Right ventricle myocardium inferior (tissue), 1 donor: ENCODE measurements at regions not wholly inside any gene's neighbourhood (a gene's known extent, or its start where the extent isn't known, plus 50 kb on each side); places are given as distances from the start of the nearest gene placed in this dataset.

Source experiments
- ATAC-seq: fragments of 200-7000 bp; cut with Tn5 transposase; one replicate; pipeline ENCODE4 v1.9.1; 2020; ENCODE audit warnings: mild to moderate bottlenecking, moderate library complexity
- DNase-seq: peaks from one replicate; pipeline ENCODE4 v3.0.0; 2021; ENCODE audit errors: missing footprints
- intact Hi-C: fragments of 100-400 bp; cut with DNase I; formaldehyde crosslinking; loops from one replicate; pipeline ENCODE4 v1.11.0; 2022
- donor health status: DM: no; HTN: yes; CAD: no; lungs with severe emphysema.

GRCh38 chr17:77396610-77397009 is 255.8 kb downstream of the SEC14L1 start:
- intact Hi-C loops = no loop called here
- ATAC-seq (no peak), DNase-seq (peak; percentile 25)

GRCh38 chr17:77398274-77398673 is 257.5 kb downstream of the SEC14L1 start:
- ATAC-seq (no peak), DNase-seq (peak; percentile 51)
- intact Hi-C loops = no loop called here

DNA sequence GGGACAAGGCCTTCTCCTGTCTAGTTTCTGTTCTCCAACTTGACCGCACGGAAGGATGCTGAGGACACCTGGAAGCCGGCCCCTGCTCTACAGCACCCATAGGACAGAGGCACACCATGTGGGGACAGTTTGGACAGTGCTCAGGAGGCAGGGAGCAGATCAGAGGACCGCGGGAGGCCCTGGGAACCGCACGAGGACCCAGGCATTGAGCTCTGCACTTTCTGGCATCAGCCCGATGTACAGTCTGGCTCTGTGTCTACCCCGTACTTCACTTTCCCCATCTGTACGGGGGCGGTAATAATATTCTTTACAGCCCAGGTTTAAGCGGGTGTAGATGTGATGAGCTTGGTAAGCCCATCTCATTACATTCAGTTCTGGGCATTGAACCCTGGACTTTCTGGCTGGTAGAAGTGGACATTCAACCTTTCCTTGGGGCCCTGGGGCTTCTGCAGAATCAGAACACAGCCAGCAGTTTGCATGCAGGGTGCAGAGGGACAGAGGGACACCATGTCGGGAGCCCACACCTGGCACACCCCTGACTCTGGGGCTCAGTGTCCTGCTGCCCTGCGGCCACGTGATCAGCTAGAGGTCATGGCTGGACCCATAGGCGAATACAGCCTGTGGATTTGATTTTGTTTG is 258.7 kb downstream of the SEC14L1 start:
- DNase-seq (peak; percentile 14), ATAC-seq (no peak)

DNA sequence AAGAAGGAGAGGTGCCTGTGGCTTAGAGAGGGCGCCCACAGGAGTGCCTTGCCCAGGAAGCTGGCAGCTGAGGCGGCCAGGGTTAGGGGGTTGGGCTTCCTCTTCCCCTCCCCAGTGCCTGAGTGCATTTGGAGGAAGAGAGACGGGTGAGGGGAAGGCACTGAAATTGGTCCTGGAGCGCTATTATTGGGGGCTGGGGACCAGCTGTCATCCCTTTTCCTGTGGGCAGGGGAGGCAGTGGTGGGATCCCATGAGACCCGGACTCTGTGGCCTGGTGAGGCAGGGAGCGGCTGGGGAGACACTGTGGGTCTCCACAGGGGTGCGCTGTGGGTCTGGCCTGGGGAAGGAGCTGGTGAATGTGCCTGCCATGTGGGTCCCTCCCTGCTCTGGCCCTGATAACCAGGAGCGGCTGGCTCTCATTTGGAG is 259.7 kb downstream of the SEC14L1 start:
- intact Hi-C loops = no loop called here
- peak; percentile 81 for DNase-seq
- peak; percentile 59 for ATAC-seq

More for the DNA sequence above, 258.7 kb downstream of the SEC14L1 start:
- intact Hi-C loops = no loop called here

DNA sequence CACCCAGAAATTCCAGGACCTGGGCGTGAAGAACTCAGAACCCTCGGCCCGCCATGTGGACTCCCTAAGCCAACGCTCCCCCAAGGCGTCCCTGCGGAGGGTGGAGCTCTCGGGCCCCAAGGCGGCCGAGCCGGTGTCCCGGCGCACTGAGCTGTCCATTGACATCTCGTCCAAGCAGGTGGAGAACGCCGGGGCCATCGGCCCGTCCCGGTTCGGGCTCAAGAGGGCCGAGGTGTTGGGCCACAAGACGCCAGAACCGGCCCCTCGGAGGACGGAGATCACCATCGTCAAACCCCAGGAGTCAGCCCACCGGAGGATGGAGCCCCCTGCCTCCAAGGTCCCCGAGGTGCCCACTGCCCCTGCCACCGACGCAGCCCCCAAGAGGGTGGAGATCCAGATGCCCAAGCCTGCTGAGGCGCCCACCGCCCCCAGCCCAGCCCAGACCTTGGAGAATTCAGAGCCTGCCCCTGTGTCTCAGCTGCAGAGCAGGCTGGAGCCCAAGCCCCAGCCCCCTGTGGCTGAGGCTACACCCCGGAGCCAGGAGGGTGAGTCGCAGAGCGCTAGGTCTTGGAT is 261.5 kb downstream of the SEC14L1 start:
- DNase-seq (peak; percentile 64), ATAC-seq (no peak)
- intact Hi-C loops = no loop called here

GRCh38 chr17:77403854-77404253 is 263.1 kb downstream of the SEC14L1 start:
- intact Hi-C loops = no loop called here
- DNase-seq = peak; percentile 26
- no peak for ATAC-seq

DNA sequence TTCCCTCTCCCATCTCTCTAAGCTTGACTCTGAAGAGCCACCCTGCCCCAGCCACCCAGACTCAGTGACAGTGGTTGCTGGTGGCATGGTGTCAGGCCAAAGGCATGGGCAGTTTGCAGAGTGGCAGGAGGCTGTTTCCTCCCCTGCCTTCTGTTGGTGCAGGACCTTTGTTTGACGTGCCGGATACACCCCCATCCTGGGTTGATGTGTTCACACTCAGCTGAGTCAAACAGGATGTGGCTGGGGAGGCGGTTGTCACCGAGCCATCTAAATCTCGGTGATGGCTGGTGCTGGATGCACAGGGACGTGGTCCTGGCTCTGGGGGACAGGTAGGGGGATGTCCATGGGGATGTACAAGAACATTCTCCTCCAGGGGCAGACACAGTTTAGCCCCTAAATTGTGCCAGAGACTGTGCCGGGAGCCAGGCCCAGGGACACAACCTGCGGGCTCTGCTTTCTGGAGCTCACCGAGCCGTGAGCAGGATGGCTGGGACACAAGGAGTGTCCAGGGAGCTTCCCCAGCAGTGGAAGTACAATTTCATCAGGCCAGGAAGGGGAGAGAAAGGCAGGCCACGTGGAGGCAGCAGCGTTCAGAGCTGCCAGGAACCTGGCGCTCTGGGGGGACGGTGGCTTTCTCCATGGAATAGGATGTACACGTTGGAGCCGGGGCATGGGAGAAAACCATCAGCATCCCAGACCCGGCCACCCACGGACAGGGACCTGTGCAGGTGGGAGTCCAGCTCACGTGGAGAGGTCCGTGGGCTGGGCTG is 264.2 kb downstream of the SEC14L1 start:
- ATAC-seq = peak; percentile 13
- DNase-seq = peak; percentile 84
- intact Hi-C loops = no loop called here

GRCh38 chr17:77405867-77406732 is 265.3 kb downstream of the SEC14L1 start:
- DNase-seq (no peak), ATAC-seq (peak; percentile 20)
- intact Hi-C loops = no loop called here

- no peak for DNase-seq
- no peak for ATAC-seq
- intact Hi-C loops = no loop called here
Observed at GRCh38 chr17:77407321-77408277, 266.8 kb downstream of the SEC14L1 start.

DNA sequence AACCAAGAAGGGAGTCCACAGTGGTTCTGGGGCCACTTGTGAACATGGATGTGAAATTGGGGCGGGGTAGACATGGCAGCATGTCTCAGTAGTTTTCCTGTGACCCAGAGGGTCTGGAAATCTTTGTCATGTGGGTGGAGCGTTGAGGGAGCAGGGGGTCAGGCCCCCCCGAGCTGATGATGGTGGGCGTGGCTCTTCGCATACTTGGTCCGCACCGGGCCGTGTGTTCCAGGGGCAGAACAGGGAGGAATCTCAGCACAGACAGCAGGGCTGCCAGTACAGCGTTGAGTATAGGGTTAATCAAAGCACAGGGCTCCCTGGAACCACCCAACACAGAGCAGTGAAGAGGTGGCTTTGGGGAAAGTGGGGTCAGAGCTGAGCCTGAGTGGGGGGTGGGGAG is 267.5 kb downstream of the SEC14L1 start:
- no peak for DNase-seq
- intact Hi-C loops = no loop called here
- no peak for ATAC-seq

DNA sequence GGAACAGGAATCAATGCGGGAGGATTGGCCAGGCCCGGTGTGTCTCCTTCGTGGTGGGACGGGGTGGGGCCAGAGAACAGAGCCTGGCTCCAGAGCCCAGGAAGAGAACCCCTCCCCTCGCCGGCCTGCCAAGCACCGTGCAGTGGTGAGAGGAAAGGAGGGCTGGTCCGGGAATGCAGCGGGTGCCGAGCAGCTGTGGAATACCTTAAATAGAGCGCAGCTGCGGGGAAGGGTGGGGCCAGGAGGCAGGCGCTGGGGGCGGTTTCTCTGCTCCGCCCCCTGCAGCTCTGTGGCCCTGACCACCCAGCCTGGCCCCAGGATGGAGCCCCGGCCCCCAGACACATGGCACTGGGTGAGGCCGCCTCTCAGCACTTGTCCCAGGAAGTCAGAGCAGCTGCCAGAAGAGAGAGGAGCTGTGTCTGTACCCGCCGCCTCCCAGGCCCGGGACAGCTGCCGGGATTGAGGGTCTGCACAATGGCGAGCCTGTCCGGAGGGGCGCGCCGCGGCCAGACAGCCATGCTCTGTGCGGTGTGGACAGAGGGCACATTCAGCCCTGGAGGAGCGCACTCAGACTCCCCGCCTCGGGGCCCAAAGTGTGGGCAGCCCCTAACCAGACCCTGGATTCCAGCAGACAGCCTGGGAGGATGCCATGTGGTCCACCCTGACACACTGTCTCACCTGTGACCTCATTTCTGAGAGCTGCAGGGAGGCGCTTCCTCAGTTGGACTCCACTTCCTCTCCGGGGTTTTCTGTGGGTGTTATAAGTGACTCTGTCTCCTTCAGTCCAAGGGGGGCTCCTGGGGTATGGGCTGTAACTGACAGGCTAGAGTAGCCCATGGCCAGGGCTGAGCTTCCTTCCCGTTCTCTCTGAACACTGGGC is 268.8 kb downstream of the SEC14L1 start:
- intact Hi-C loops = no loop called here
- ATAC-seq (peak; percentile 87), DNase-seq (peak; percentile 86)

DNA sequence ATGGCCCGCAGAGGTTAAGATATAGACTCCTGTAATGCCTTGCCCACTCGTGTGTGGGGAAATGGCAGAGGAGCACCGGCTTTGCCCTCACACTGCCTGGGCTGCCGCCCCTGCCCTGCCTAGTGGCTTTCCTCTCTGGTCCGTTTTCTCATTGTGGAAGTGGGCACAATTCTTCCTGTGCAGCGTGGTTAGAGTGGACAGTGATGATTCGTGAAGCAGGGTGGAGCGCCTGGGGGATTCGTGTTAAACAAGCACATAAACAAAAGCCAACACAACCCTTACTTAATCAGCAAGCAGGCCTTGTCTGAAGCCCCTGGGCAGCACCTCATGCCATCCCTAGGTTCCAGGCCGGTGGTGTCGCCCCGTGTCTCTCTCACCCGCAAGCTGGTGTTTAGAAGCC is 269.7 kb downstream of the SEC14L1 start:
- intact Hi-C loops = no loop called here
- ATAC-seq = no peak
- peak; percentile 41 for DNase-seq

DNA sequence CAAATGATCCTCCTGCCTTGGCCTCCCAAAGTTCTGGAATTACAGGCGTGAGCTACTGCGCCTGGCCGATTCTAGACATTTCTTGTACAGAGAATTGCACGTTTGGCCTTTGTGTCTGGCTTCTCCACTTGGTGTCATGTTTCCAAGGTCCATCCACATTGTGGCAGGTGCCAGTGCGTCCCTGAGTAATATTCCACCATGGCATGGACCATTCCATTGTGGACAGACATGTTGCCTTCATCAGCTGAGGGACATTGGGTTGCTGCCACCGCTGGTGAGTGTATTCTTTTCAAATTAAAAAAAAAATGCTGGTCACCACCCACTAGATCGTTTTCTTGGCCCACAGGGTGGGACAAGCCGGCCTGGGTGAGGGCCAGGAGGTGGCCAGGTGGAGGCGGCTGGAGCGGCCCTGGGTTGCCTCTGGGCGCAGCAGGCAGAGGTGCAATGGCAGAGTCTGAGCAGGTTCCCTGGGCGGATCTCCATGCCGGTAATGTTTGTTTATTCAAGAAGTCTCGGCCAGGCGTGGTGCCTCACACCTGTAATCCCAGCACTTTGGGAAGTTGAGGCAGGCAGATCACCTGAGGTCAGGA is 274.1 kb downstream of the SEC14L1 start:
- no peak for DNase-seq
- intact Hi-C loops = no loop called here
- no peak for ATAC-seq

DNA sequence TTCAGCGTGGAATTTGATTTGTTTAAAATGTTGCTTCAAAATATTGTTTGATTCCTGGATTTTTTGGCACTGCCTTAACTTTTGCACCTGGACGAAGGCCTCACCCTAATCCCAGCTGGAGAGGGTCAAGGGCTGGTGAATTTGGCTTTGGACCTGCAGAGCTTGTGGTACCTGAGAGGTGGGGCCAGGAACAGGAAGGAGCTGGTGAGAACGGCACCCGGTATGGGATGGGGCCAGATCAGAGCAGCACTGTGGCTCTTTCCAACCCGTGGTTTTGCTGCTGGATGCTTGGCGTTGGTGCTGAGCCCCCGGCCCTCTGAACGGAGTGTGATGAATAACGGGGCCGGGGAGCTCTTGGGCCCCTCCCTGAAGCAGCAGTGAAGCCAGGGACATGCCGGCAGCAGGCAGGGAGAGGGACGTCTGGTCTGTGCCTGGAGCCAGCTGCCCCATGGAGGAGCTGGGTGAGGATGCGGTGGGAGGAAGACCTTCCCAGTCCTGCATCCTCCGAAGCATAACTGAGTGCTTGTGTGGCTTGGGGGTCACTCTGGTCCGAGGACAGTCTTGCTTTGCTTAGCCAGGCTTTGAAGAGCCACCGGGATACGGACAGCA is 275.4 kb downstream of the SEC14L1 start:
- ATAC-seq = no peak
- peak; percentile 17 for DNase-seq
- intact Hi-C loops = no loop called here

DNA sequence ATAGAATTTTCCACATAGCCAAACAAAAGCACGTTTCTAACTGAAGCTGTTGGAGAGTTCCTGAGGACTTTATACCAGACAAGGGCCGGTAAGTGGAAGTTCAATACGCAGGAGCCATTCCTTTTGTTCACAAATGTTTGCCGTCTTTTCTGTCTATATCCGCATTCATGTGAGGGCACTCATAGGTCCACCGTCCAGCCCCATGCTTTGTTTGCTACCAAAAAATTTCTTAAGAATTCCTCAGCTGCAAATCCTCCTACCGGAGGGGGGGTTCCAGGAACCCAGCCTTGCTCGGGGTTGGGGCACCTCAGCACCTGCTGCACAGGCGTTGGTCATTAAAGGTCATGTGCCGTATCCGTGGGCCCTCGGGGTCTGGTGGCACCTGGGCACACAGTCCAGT is 276.8 kb downstream of the SEC14L1 start:
- intact Hi-C loops = no loop called here
- DNase-seq = no peak
- no peak for ATAC-seq

- DNase-seq (peak; percentile 25), ATAC-seq (no peak)
- intact Hi-C loops = no loop called here
Observed at GRCh38 chr17:77418609-77419008, 277.8 kb downstream of the SEC14L1 start.
